Caco-2 (cell line): ENCODE measurements at regions not wholly inside any gene's neighbourhood (a gene's known extent, or its start where the extent isn't known, plus 50 kb on each side); places are given as distances from the start of the nearest gene placed in this dataset.

Experiments
- BruUV-seq: library from RNA; stranded (reverse); fragments of 400-500 nt; replicated peaks from 2 replicates; lab custom pipeline; 2021; lab: Mats Ljungman, UMichigan
- CTCF ChIA-PET: fragments of 300-600 bp; sonication (Branson Sonifier 250); formaldehyde crosslinking; loops from one replicate; lab custom pipeline; 2022; ENCODE audit warnings: antibody characterized with exemption; lab: Charles Lee
- POLR2A ChIA-PET: fragments of 300-600 bp; sonication (Branson Sonifier 250); formaldehyde crosslinking; loops from one replicate; lab custom pipeline; 2022; ENCODE audit warnings: antibody characterized with exemption; lab: Charles Lee
- DNase-seq, 2 experiments: peaks; one replicate each; pipeline versions ENCODE4 v3.0.0 to v3.0.0-alpha.2; 2020 to 2022
- H3K27me3 ChIP-seq: replicated peaks from 2 replicates; pipeline ENCODE4 v1.6.0; 2011; ENCODE audit warnings: low read length; ENCODE audit not compliant: control insufficient read depth, insufficient read depth
- H3K36me3 ChIP-seq: 2 replicates; pipeline ENCODE4 v1.5.1; 2011; ENCODE audit warnings: low read length; ENCODE audit not compliant: control insufficient read depth, insufficient read depth
- H3K4me1 ChIP-seq: fragments of 250-450 bp; sonication (Bioruptor Pico); 2 replicates; pipeline ENCODE4 v1.5.1; 2020; ENCODE audit warnings: mild to moderate bottlenecking
- H3K4me3 ChIP-seq: 2 replicates; pipeline ENCODE4 v1.5.1; 2011; ENCODE audit warnings: low read depth, mild to moderate bottlenecking, control low read depth, low read length
- H3K9me3 ChIP-seq: fragments of 250-450 bp; sonication (Bioruptor Pico); 2 replicates; pipeline ENCODE4 v1.5.1; 2020; ENCODE audit warnings: mild to moderate bottlenecking, moderate library complexity
- H3K27ac Mint-ChIP-seq: one replicate; pipeline ENCODE4 v1.8.0; 2022; ENCODE audit warnings: mixed read lengths; ENCODE audit not compliant: unreplicated experiment
- H3K27me3 Mint-ChIP-seq: one replicate; pipeline ENCODE4 v1.8.0; 2022; ENCODE audit warnings: mixed read lengths; ENCODE audit not compliant: insufficient read depth, unreplicated experiment
- H3K36me3 Mint-ChIP-seq: one replicate; pipeline ENCODE4 v1.8.0; 2022; ENCODE audit warnings: mild to moderate bottlenecking, mixed read lengths; ENCODE audit not compliant: insufficient read depth, unreplicated experiment
- H3K4me1 Mint-ChIP-seq: one replicate; pipeline ENCODE4 v1.8.0; 2022; ENCODE audit warnings: low read depth, mixed read lengths; ENCODE audit not compliant: unreplicated experiment
- H3K4me3 Mint-ChIP-seq: one replicate; pipeline ENCODE4 v1.8.0; 2022; ENCODE audit warnings: mild to moderate bottlenecking, moderate library complexity, mixed read lengths; ENCODE audit not compliant: unreplicated experiment
- H3K9me3 Mint-ChIP-seq: one replicate; pipeline ENCODE4 v1.8.0; 2022; ENCODE audit warnings: mixed read lengths; ENCODE audit not compliant: unreplicated experiment
- intact Hi-C: fragments of 100-400 bp; cut with micrococcal nuclease; formaldehyde crosslinking; loops from one replicate; pipeline ENCODE4 v1.10.0; 2022; ENCODE audit not compliant: unreplicated experiment
- TF ChIP-seq, protein P1 (sequence below), 2 experiments: fragments of 200-600 bp in 1 of 2; IDR thresholded peaks; 1 replicate in 1 of 2; 2 replicates in 1 of 2; pipeline versions ENCODE4 v1.5.1 to v1.8.0; 2011 to 2022; ENCODE audit warnings: antibody characterized with exemption in 1 of 2, control low read depth in 1 of 2, inconsistent platforms in 1 of 2, low read depth in 1 of 2, low read length in 1 of 2, mild to moderate bottlenecking in 1 of 2, moderate library complexity in 1 of 2; ENCODE audit not compliant: insufficient read depth in 1 of 2, severe bottlenecking in 1 of 2, unreplicated experiment in 1 of 2

DNA sequence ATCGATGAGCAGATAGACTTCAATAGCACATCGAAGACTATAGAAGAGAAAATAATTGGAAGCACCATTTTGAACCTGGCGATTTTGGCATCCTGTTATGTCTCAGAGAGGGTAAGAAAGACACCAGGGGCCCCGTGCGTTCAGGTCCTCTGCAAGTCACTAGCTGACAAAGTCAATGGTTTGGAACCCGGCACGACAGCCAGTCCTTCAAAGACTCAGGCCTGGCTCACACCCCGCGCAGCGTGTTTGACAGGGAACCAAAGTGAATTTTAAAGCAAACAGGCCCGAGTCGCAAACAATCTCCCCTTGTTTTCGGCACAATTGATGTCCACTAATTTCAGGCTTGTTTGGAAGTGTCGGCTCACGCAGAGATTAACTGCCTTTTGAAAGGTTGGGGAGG lies 716.6 kb downstream of the BRD1 start:
- Mint-ChIP-seq H3K4me3 (no peak overlapping the region), H3K4me1 (no peaks in the 10 kb centered on the region), H3K36me3 (no peaks in the 10 kb centered on the region), H3K27me3 (peaks cover 20% of the 10 kb centered on the region), H3K9me3 (no peaks in the 10 kb centered on the region), H3K27ac (no peak overlapping the region)
- intact Hi-C loops: no loop called here
- no peak for DNase-seq
- BruUV-seq: no TSS peak
- POLR2A ChIA-PET: no interaction called here
- Histone ChIP-seq H3K27me3 (no peaks in the 10 kb centered on the region), H3K4me1 (no peaks in the 10 kb centered on the region), H3K9me3 (no peaks in the 10 kb centered on the region), H3K36me3 (no peaks in the 10 kb centered on the region), H3K4me3 (no peak overlapping the region)
- CTCF ChIA-PET: no interaction called here
- TF ChIP-seq, protein P1, sequence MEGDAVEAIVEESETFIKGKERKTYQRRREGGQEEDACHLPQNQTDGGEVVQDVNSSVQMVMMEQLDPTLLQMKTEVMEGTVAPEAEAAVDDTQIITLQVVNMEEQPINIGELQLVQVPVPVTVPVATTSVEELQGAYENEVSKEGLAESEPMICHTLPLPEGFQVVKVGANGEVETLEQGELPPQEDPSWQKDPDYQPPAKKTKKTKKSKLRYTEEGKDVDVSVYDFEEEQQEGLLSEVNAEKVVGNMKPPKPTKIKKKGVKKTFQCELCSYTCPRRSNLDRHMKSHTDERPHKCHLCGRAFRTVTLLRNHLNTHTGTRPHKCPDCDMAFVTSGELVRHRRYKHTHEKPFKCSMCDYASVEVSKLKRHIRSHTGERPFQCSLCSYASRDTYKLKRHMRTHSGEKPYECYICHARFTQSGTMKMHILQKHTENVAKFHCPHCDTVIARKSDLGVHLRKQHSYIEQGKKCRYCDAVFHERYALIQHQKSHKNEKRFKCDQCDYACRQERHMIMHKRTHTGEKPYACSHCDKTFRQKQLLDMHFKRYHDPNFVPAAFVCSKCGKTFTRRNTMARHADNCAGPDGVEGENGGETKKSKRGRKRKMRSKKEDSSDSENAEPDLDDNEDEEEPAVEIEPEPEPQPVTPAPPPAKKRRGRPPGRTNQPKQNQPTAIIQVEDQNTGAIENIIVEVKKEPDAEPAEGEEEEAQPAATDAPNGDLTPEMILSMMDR (IDR thresholded peaks at IDR 0.05; ENCODE audit: insufficient read depth in 1 of 2, low read depth in 1 of 2, low read length in 1 of 2, severe bottlenecking in 1 of 2, unreplicated experiment in 1 of 2): no peak

DNA sequence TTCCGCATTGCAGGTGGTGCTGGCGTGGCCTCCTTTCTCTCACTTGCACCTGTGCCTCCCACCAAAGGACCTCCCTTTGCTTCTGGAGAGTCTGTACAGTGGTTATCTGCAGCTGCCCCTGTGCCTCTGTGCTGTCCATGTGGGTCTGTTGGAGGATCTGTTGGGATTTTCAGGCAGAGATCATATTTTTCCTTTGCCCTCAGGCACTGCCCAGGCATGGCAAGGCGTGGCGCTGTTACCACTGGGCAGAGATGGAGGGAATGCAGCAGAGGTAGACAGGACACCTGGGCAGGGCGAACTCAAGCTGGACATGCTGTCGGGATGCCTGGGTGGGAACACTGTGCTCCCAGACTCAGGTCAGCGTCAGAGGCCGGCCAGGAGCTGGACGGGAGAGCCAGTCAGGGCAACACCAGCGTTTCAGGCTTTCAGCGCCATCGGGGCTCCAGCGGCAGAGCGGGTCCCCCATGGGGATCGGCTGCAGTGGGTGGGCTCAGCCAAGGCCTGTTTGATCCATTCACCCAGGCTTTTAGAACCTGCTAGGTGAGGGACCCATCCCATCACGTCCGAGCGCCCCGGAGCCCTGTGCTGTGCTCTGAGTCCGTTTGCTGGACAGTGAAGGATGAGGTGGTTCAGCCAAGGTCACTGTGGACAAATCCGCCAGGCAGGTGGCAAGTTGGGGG lies 718.9 kb downstream of the BRD1 start:
- POLR2A ChIA-PET: no interaction called here
- Mint-ChIP-seq H3K9me3 (no peaks in the 10 kb centered on the region), H3K4me3 (no peak overlapping the region), H3K27me3 (peaks cover 25% of the 10 kb centered on the region), H3K36me3 (no peaks in the 10 kb centered on the region), H3K4me1 (no peaks in the 10 kb centered on the region), H3K27ac (no peak overlapping the region)
- H3K9me3 ChIP-seq: no peaks in the 10 kb centered on the region
- no TSS peak for BruUV-seq
- no peak overlapping the region for H3K4me3 ChIP-seq
- DNase-seq: no peak
- H3K4me1 ChIP-seq: no peaks in the 10 kb centered on the region
- no peaks in the 10 kb centered on the region for H3K36me3 ChIP-seq
- CTCF ChIA-PET: no interaction called here
- no peaks in the 10 kb centered on the region for H3K27me3 ChIP-seq
- TF ChIP-seq, protein P1 (IDR thresholded peaks at IDR 0.05; ENCODE audit: insufficient read depth in 1 of 2, low read depth in 1 of 2, low read length in 1 of 2, severe bottlenecking in 1 of 2, unreplicated experiment in 1 of 2): no peak
- intact Hi-C loops: no loop called here

DNA sequence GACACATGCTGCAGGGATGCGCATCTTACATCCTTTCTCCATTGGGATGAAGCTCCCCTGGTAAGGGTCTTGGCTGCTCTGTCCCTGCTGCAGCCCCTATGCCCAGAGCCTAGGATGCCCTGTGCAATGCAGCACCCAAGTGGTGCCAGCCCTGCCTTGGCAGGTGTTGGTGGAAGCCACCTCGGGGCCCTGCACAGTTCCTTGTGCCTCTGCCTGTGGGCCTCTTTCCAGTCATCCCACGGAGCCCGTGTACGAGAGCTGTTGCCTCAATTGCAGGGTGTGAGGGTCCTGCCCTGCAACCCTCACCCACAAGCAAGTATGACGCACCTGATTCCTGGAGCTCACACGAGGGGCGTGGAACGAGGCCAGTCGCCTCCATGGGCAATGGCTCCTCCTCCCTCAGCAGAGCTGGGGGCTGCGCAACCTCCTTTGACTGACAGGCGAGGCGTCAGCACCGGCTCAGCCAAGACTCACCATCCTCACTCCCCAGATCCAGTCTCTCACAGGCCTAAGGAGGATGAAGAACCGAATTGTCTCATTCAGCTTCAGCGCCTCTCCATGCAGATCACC lies 719.6 kb downstream of the BRD1 start:
- no peak overlapping the region for H3K27ac Mint-ChIP-seq
- ChIA-PET CTCF (no interaction called here), POLR2A (no interaction called here)
- Histone ChIP-seq H3K9me3 (no peaks in the 10 kb centered on the region), H3K4me3 (no peak overlapping the region), H3K27me3 (no peaks in the 10 kb centered on the region), H3K36me3 (no peaks in the 10 kb centered on the region), H3K4me1 (no peaks in the 10 kb centered on the region)
- H3K36me3 Mint-ChIP-seq: no peaks in the 10 kb centered on the region
- intact Hi-C loops: no loop called here
- peaks cover 28% of the 10 kb centered on the region for H3K27me3 Mint-ChIP-seq
- no TSS peak for BruUV-seq
- H3K4me3 Mint-ChIP-seq: no peak overlapping the region
- TF ChIP-seq, protein P1 (IDR thresholded peaks at IDR 0.05; ENCODE audit: insufficient read depth in 1 of 2, low read depth in 1 of 2, low read length in 1 of 2, severe bottlenecking in 1 of 2, unreplicated experiment in 1 of 2): no peak
- DNase-seq: no peak
- H3K9me3 Mint-ChIP-seq: no peaks in the 10 kb centered on the region
- no peaks in the 10 kb centered on the region for H3K4me1 Mint-ChIP-seq
